Renal pelvis (tissue), 1 donor: ENCODE measurements at regions not wholly inside any gene's neighbourhood (a gene's known extent, or its start where the extent isn't known, plus 50 kb on each side); places are given as distances from the start of the nearest gene placed in this dataset.

Source experiments
- DNase-seq: peaks from one replicate; pipeline ENCODE4 v3.0.0-alpha.2; 2013

GRCh38 chr3:194084284-194084683, 51.7 kb upstream of the HES1 start:
- DNase-seq: no peak
